ENCODE measurements at regions not wholly inside any gene's neighbourhood (a gene's known extent, or its start where the extent isn't known, plus 50 kb on each side); places are given as distances from the start of the nearest gene placed in this dataset.

GRCh38 chr6:169897601-169898358 lies 146.4 kb downstream of the ERMARD start:
- CTCF ChIA-PET, result no interaction called here
- no peak for TF ChIP-seq CTCF (conservative IDR thresholded peaks at IDR 0.05; ENCODE audit: low read depth, low read length)
- no peak for TF ChIP-seq EZH2 (IDR thresholded peaks at IDR 0.05; ENCODE audit: borderline replicate concordance, low read depth, low read length, poor library complexity, severe bottlenecking)
- no TSS peak for BruUV-seq (replicated peaks)
- intact Hi-C loops (cut with micrococcal nuclease; ENCODE audit: unreplicated experiment), result no loop called here
- Histone ChIP-seq H3K4me1 (ENCODE audit: insufficient read depth, low read length, poor library complexity, severe bottlenecking) (no peaks in the 10 kb centered on the region), H3K9me3 (ENCODE audit: low read depth, low read length, poor library complexity, severe bottlenecking) (no peaks in the 10 kb centered on the region), H3K27ac (ENCODE audit: low read depth, low read length, poor library complexity, severe bottlenecking) (no peak overlapping the region), H3K4me3 (ENCODE audit: low read depth, low read length, poor library complexity, severe bottlenecking) (no peak overlapping the region), H3K27me3 (replicated peaks; ENCODE audit: insufficient read depth, low read depth, low read length, poor library complexity) (no peaks in the 10 kb centered on the region), H3K36me3 (ENCODE audit: insufficient read depth, low read length, poor library complexity, severe bottlenecking) (no peaks in the 10 kb centered on the region)
- no peak for DNase-seq (ENCODE audit: low spot score)
- POLR2A ChIA-PET (ENCODE audit: low non-redundant PET), result no interaction called here

- no peak overlapping the region for H3K4me3 ChIP-seq (ENCODE audit: low read depth, low read length, poor library complexity, severe bottlenecking)
- H3K4me1 ChIP-seq (ENCODE audit: insufficient read depth, low read length, poor library complexity, severe bottlenecking), result no peaks in the 10 kb centered on the region
- no peak overlapping the region for H3K27ac ChIP-seq (ENCODE audit: low read depth, low read length, poor library complexity, severe bottlenecking)
- H3K9me3 ChIP-seq (ENCODE audit: low read depth, low read length, poor library complexity, severe bottlenecking), result no peaks in the 10 kb centered on the region
- no peaks in the 10 kb centered on the region for H3K27me3 ChIP-seq (replicated peaks; ENCODE audit: insufficient read depth, low read depth, low read length, poor library complexity)
- TF ChIP-seq EZH2 (IDR thresholded peaks at IDR 0.05; ENCODE audit: borderline replicate concordance, low read depth, low read length, poor library complexity, severe bottlenecking), result no peak
- TF ChIP-seq CTCF (conservative IDR thresholded peaks at IDR 0.05; ENCODE audit: low read depth, low read length), result no peak
- H3K36me3 ChIP-seq (ENCODE audit: insufficient read depth, low read length, poor library complexity, severe bottlenecking), result no peaks in the 10 kb centered on the region
- ChIA-PET CTCF (no interaction called here), POLR2A (ENCODE audit: low non-redundant PET) (no interaction called here)
- BruUV-seq (replicated peaks), result no TSS peak
- no peak for DNase-seq (ENCODE audit: low spot score)
- intact Hi-C loops (cut with micrococcal nuclease; ENCODE audit: unreplicated experiment), result no loop called here
Observed at GRCh38 chr6:169896826-169897456, 145.5 kb downstream of the ERMARD start.

GRCh38 chr6:169895926-169896761 lies 144.7 kb downstream of the ERMARD start:
- CTCF ChIA-PET, result no interaction called here
- intact Hi-C loops (cut with micrococcal nuclease; ENCODE audit: unreplicated experiment), result no loop called here
- H3K4me1 ChIP-seq (ENCODE audit: insufficient read depth, low read length, poor library complexity, severe bottlenecking), result no peaks in the 10 kb centered on the region
- POLR2A ChIA-PET (ENCODE audit: low non-redundant PET), result no interaction called here
- DNase-seq (ENCODE audit: low spot score), result no peak
- TF ChIP-seq EZH2 (IDR thresholded peaks at IDR 0.05; ENCODE audit: borderline replicate concordance, low read depth, low read length, poor library complexity, severe bottlenecking), result no peak
- TF ChIP-seq CTCF (conservative IDR thresholded peaks at IDR 0.05; ENCODE audit: low read depth, low read length), result no peak
- no peaks in the 10 kb centered on the region for H3K27me3 ChIP-seq (replicated peaks; ENCODE audit: insufficient read depth, low read depth, low read length, poor library complexity)
- H3K9me3 ChIP-seq (ENCODE audit: low read depth, low read length, poor library complexity, severe bottlenecking), result no peaks in the 10 kb centered on the region
- no peaks in the 10 kb centered on the region for H3K36me3 ChIP-seq (ENCODE audit: insufficient read depth, low read length, poor library complexity, severe bottlenecking)
- no TSS peak for BruUV-seq (replicated peaks)
- H3K27ac ChIP-seq (ENCODE audit: low read depth, low read length, poor library complexity, severe bottlenecking), result no peak overlapping the region
- H3K4me3 ChIP-seq (ENCODE audit: low read depth, low read length, poor library complexity, severe bottlenecking), result no peak overlapping the region
